HG03025 (cell line): ENCODE measurements at regions not wholly inside any gene's neighbourhood (a gene's known extent, or its start where the extent isn't known, plus 50 kb on each side); places are given as distances from the start of the nearest gene placed in this dataset.

Experiments used
- ATAC-seq: cut with Tn5 transposase; IDR thresholded peaks from one replicate; pipeline ENCODE4 v1.9.1; 2021; ENCODE audit warnings: mild to moderate bottlenecking, moderate library complexity; ENCODE audit not compliant: unreplicated experiment, low FRiP score

DNA sequence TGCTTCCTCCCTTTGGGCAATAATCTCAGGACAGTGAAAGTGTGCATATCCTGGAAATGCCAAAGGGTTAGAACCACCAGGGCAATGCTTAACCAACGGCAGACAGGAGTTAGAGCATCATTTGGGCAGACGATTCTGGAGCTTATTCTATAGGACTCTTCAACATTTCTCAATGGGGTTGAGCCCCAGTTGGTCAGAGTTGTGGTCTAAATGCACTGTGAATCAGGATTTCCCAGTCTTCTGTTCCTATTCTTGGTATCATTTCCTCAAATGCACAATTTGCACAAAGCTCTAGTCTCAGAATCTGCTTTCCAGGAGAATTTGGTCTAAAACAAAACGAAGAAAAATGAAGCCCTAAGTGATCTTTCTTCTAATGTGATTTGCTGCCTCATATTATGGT, 389.6 kb upstream of the JAG1 start:
- no peak for ATAC-seq

DNA sequence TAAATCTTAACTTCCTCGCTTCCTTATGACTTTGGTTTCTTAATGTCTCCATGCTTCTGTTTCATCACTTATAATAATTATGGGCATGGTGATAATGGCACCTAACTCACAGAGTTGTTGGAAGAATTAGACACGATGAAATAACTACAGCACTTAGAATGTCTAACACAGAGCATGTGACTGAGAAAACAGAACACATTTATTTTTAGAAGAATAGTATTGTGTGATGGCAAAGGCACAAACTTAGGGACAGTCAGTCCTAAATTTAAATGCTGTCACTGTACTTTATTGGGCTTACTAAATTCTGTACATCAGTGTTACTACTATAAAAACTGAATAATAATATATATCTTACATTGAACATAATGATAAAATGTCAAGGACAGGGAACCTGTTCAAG, 391.1 kb upstream of the JAG1 start:
- ATAC-seq, result no peak

DNA sequence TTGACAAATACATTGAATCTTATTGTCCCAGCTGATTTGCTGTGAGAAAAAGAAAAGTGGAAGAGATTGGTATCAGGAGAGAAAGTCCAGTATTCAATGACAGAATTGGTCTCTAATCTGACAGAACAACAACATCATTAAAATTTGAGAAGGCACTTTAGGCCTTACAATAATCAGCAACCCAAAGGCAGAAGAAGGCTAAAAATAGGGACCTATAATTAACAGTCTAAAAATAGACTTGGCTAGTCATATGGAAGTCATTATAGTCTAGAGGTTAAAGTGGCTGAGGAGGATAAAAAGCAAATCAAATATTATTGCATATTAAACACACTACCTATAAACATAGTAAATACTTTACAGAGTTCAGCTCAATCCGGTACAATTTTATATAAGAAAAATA, 393.6 kb upstream of the JAG1 start:
- ATAC-seq, result no peak

DNA sequence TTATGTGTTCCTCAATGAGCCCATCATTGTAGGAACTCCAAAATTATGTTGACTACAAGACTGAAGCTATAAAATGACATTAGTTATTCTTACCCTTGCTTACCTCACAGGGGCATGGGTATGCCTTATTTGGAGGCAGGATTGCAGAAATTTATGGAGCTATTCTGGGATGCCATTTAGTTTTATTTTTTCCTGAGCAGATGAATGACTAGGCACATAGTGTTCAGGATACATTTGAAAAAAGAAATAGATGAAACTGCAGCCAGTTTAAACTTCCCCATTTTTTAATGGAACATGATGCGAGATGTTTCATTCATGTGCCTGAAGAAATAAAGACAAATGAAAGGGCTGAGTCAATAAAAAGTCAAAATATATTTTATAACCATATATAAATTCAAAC, 399.2 kb upstream of the JAG1 start:
- no peak for ATAC-seq

DNA sequence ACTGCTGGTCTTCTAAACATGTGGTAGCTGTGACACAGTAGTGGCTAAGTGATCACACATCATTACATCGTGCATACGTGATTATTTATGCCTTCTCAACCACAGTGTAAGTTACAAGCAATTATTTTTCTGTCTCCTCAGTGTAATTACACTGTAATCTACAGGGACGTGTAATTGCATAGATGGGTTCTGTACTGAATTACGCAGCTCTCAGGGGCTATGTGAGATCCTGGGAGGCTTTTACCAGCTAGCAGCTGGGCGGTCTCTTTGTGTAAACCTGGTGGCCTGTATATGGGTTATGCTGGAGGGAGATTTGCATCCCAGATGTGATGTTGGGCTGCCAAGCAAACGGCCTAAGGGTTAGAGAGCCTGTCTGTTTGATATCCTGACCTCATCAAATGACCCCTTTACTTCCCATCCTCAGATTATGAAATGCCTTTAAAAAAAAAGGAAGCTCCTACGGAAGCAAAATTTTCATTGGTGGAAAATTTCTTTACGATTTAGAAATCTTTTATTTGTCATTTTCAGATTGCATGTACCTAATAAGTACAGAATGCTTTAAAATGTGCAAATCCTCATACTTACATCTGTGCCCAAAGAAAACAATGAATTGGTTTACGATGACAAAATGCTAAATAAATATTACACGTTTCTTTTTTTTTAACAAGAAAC, 402.8 kb upstream of the JAG1 start:
- no peak for ATAC-seq

DNA sequence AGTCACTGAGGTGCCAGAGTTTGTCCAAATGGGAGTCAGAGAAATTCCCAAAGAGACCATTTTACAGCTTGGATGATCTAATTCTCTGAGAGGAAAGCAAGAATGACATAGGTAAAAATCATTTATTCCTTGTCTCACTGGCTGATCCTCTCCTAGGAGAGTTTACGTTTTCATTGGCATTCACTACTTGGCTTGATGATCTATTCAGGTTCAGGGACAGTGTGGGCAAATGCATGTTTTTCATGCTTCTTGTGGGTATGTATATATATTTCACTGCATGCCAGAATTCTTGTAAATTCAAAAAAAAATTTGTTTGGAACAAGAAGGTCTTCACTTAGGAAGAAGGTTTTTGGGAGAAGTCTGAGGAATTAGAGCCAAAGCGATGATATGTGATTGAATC, 403.4 kb upstream of the JAG1 start:
- ATAC-seq, result no peak

DNA sequence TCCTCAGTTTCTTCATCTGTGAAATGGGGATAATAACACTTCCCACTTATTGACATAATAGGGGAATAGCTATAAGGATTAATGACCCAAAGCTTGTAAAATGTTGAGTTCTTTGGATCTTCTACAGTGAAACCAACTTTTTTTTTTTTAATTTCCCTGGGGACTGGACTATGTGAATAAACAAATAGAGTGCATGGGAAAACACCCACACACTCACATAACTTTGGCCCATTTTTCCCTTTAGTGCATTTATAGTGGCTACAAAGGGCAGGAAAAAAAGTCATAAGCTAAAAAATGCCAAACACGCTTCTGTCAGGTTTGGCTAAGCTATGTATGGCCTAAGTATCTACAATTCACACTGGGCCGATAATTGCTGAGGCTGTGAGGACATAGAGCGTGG, 406.2 kb upstream of the JAG1 start:
- no peak for ATAC-seq

DNA sequence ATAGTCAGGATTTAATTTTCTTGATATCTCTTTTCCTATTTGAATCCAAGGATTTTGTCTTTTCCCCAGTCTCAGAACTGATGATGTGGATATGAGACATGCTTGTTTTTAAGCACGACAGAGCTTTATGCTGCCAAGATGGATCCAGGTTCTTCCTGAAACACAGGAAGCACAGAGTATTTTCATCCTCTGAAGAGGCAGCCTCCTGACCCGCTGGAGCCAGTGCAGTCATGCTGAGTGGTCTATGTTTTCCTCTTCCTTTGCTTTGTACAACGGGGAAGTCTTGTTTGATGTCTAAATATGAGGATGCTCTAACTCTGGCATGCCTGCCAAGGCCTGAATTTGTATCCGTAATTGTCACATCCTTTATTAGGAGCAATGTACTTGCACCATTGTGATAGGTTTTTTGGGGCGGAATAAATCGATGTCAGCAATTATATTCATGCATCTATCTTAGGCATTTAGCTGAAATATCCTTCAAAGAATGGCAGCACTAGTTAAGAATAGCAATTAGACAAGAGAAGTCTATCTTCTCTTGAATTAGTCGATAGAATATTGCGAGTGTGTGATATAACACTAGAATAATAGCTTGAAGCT, 407.1 kb upstream of the JAG1 start:
- ATAC-seq, result no peak

DNA sequence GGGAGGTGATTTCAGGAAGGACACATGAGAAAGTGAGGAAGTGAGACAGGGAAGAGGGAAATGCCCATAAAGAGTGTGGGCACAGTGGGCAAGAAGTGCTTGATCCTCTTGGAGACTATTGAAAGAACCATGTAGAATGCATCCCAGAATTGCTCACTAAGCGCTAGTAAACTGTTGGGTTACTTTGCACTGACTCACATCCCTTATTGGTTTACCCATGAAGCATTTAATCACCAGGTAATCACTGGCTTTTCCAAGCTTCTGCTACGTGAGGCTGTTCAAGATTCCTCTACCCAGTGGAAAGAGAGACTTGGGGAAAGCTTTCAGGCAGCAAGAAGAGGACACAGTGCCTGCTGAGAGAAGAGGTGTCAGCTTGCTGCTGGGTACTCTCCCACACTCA, 410.0 kb upstream of the JAG1 start:
- ATAC-seq, result no peak

DNA sequence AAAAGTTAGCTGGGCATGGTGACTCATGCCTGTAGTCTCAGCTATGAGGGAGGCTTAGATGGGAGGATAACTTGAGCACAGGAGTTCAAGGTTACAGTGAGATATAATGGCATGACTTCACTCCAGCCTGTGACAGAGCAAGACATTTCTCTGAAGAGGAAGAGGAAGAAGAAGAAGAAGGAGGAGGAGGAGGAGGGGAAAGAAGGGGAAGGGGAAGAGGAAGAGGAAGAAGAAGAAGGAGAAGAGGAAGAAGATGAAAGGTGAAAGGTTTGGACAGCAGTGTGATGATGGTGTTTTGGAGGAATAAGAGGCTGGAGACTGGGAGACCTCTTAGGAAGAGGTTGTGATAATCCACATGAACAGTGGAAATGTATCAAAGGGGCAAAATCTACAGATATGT, 410.7 kb upstream of the JAG1 start:
- no peak for ATAC-seq

DNA sequence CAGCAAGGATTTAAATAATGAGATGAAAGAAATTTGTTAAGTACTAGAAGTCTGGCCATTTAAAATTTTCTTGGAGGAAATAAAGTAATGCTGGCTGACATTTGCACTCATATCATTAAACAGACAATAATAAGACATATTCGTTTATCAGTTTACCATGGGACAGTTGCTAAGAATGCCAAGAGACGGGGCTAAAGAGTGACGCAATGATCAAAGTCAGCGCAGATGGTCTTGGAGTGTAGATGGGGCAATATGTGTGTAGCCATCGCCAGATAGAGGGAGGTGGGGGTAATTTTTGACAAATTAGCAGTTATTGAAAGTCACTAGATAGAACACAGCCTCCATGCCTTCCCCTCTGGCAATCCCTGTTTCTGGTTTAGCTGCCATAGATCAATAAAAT, 413.2 kb upstream of the JAG1 start:
- ATAC-seq, result no peak

DNA sequence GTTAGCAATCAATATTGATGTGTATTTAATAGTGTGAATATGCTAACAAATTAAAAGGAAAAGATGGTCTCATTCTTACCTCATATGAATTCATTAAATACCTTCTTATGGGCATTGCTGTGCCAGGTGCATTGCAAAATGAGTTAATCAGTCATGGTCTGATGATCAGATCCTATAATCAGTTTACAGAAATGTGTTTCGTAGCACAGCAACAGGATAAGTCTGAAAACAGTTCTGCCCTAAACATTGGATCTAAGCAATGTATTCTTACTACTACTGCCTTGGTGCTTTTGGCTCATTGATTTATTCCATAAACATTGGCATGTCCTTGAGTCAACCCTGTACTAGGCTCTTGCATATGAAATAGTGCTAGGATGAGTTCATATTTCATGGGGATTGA, 417.0 kb upstream of the JAG1 start:
- no peak for ATAC-seq

DNA sequence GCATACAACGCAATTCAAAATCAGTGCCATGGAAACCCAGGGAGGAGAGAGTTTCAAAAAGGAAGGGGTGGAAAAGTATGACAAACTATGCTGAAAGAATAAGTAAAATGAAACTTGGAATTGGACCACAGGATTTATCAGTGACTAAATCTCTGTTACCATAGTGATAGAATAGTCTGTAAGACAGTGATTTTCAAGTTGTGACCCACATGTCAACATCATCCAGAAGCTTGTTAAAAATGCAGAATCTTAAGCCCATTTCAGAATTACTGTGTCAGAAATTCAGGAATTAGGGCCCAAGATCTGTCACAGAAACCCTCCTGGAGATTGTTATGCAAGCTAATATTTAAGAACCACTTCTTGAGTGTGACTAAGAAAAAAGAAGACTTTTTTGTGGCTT, 417.7 kb upstream of the JAG1 start:
- ATAC-seq, result no peak

DNA sequence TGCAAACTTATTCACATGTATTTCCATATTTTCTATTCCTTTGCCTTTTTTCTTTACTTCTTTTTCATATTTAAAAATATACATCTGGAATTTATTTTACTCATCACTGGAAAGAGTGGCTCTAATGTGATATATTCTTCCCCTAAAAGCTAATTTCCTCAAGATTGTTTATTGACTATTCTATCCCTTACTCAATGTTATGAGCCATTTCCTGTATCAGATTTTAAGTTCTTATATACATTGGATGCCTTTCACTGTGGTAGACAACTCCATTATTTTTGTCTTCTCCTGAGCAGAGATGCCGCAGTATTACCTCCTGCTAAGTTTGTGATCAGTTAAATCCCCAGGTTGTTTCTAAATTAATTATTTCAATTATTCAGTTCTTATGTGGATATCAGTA, 418.4 kb upstream of the JAG1 start:
- no peak for ATAC-seq

DNA sequence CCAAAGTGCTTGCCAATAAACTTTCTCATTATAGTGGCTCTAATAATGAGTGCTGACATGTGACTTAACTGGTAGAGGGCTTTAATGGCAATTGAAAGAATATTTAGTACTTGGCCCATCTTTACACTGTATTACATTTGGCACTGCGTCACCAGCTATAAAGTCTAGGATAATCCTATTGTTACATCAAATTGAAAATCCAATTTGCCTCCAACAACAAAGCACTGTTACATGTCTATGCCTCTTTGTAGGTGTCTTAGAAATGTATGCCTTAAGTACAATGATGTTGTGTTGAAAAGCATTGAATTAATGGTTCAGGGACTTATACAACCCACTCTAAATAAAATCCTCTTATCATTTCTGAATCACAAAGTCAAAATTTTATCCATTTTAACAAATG, 420.4 kb upstream of the JAG1 start:
- ATAC-seq, result no peak

DNA sequence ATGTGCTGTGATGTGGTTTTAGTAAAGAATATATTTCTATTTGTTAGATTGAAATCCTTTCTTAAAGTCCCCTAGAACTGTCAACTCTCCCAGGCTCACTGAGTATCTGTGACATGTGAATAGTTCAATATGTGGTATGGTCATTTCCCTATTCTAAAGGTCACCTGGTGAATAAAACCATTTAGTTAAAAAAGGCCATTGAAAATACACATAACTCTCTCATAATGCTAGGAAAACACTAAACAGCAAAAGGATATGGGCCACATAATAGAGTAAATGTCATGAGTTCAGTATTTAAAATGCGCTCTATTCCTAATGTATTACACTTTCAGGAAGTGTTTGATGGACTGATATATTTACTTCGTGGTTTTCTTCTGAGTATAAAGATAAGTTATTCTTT, 420.9 kb upstream of the JAG1 start:
- no peak for ATAC-seq

DNA sequence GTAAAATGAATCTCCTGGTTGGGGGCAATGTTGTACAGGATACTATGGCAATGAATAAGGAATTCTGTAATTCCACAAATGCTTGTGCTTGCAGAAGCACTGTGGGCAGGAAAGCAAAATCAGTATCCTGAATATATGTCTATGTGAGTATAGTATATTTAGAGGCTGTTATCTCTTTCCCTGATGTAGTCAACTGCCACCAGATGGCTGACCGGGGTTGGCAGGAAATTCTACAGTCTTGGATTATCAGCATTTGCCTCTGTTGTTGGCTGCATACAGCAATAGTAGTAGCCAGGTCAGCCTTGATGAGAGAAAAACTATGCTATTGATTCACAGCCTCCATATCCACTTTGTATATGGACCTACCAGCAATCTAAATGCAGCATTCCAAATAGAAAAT, 425.1 kb upstream of the JAG1 start:
- ATAC-seq, result no peak

DNA sequence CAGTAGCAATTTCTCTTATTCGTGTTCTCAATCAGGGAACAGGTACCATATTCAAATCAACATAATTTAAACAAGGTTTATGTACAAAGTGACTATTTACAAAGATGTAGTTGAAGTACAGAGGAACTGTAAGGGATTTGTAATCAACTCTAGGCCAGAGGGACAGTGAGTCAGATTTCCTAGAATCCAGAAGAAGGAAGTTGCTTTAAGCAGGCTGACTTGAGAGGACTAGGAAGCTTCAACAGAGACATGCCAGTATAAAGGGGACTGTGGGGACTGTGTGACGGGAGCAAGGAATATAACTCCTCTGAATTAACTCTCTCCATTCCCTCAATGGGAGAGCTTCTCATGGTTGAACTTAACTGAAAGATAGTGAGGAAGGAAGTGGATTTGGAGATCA, 427.4 kb upstream of the JAG1 start:
- ATAC-seq, result no peak

DNA sequence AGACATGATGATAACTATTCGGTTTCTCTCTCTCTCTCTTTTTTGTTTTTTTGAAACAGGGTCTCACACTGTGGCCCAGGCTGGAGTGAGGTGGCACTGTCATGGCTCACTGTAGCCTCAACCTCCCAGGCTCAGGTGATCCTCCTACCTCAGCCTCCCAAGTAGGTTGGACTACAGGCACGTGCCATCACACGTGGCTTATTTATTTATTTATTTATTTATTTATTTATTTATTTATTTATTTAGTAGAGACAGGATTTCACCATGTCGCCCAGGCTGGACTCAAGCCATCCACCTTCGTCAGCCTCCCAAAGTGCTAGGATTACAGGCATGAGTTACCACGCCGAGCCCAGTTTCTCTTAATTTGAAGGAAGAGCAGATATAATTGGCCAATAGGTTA, 427.9 kb upstream of the JAG1 start:
- no peak for ATAC-seq

DNA sequence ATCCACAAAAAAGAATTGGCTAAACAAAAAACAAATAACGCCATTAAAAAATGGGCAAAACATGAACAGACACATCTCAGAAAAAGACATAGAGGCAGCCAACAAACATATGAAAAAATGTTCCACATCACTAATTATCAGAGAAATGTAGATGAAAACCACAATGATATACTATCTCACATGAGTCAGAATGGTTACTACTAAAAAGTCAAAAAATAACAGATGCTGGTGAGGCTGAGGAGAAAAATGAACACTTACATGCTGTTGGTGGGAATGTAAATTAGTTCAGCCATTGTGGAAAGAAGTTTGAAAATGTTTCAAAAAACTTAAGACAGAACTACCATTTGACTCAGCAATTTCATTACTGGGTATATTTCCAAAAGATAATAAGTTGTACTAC, 430.1 kb upstream of the JAG1 start:
- no peak for ATAC-seq

DNA sequence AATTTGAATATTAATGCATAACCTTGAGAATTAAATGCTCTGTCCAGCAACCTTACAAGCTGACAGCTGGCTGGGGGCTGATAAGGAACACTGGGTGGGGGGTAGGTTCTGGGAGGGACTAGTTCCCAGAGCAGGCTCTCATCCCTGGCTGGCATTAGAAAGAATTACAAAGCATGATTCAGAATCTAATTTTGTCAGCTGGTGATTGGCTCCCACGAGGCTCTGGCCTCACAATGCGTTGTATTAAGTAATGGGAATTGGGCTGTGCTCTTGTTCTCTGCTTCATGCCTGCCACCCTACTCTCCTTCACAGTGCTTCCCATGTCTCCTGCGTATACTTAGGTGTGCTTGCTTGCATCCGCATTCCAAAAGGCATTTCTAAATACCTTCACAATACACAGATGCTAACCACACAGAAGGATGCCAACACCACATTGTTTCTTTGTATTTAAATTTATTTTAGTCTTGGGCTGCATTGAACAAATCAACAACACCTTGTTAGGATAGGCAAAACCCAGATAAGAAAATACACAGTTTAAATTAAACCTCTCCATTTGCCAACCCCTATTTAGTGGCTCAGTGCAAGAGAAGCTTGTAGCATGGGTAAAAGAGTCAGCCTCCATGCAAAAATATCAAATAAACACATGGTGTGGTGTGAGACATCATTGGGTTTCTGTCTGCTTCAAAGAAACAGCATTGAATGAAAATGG, 434.5 kb upstream of the JAG1 start:
- ATAC-seq, result no peak

DNA sequence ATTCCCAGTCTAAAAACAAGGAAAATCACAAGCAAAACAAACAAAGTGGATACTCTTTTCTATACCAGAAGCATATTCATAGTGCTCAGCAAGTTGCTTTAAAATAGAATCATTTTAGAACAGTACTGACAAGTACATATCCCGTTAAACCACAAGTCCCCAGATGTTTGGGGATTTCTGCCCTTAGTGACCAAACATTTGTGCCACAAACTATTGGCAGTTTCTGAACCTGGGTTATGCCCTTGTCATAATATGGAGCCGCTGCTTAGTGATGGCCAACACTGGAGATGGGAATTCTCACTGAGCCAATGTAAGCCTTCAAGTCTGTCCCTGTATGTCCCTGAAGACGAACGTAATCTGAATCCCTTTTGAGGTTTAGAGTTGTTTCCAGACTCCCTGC, 436.7 kb upstream of the JAG1 start:
- no peak for ATAC-seq
